ENCODE measurements at regions not wholly inside any gene's neighbourhood (a gene's known extent, or its start where the extent isn't known, plus 50 kb on each side); places are given as distances from the start of the nearest gene placed in this dataset.
"Not testable (repeated sequence)": the region's sequence is repeated elsewhere in the genome, so short reads cannot be mapped to it uniquely, and the experiment has no call there.

DNA sequence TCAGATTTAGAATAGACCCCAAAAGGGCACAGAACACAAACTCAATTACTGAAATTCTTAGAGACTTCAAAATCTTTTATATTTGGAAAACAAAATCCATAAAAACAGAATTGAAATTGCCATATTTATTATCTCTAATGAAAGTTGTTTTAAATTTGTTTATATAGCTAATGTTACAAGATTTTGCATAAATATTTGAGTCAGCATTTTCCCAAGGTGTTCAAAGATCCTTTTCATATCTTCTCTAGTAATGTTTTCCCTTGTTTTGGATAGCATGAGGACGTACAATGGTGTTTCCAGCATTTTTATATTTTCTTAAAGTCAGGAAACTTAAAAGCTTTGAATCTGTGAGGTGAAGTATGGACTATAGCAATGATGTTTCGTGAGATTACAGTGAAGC is 235.2 kb upstream of the EPHA7 start:
- H3K4me2 ChIP-seq (ENCODE audit: low read depth, low read length, poor library complexity, severe bottlenecking), result no peak overlapping the region
- H3K9me3 ChIP-seq (ENCODE audit: low read length), result peaks cover 23% of the 10 kb centered on the region
- no peaks in the 10 kb centered on the region for H3K36me3 ChIP-seq (ENCODE audit: insufficient read depth, low read length)
- no peaks in the 10 kb centered on the region for H3K27me3 ChIP-seq (ENCODE audit: low read length)
- no peak for DNase-seq
- no peak overlapping the region for H3K4me3 ChIP-seq (ENCODE audit: low read length)
- no peaks in the 10 kb centered on the region for H4K20me1 ChIP-seq (ENCODE audit: insufficient read depth, low read depth, low read length)
- H3K27ac ChIP-seq (ENCODE audit: low read length), result no peak overlapping the region
- H2AFZ ChIP-seq (ENCODE audit: low read length), result no peak overlapping the region
- H3K4me1 ChIP-seq (ENCODE audit: low read length), result no peaks in the 10 kb centered on the region
- no peak overlapping the region for H3K9ac ChIP-seq (ENCODE audit: low read length)
- H3K9me2 ChIP-seq (replicated peaks; ENCODE audit: insufficient read depth, low read length), result no peaks in the 10 kb centered on the region
- no peaks in the 10 kb centered on the region for H3K79me2 ChIP-seq (ENCODE audit: low read length)

DNA sequence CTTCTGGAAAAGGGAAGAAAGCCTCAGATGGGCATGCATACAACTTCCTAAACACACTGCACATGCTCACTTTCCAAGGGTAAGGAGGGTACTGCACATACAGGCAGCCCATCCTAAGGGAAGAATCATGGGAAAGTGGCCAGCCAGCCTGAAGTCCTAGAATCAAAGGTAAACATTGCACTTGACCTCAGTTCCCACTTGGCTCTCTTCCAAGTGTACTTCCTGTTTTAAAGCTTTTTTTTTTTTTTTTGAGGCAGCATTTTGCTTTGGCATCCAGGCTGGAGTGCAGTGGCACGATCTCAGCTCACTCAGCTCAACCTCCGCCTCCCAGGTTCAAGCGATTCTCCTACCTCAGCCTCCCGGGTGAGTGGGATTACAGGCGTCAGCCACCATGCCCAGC is 225.3 kb upstream of the EPHA7 start:
- Histone ChIP-seq H3K36me3 (ENCODE audit: insufficient read depth, low read length) (no peaks in the 10 kb centered on the region), H3K79me2 (ENCODE audit: low read length) (no peaks in the 10 kb centered on the region), H3K9ac (ENCODE audit: low read length) (no peak overlapping the region), H3K4me1 (ENCODE audit: low read length) (no peaks in the 10 kb centered on the region), H3K9me3 (ENCODE audit: low read length) (peaks cover 30% of the 10 kb centered on the region), H3K4me3 (ENCODE audit: low read length) (no peak overlapping the region), H4K20me1 (ENCODE audit: insufficient read depth, low read depth, low read length) (no peaks in the 10 kb centered on the region), H3K27me3 (ENCODE audit: low read length) (no peaks in the 10 kb centered on the region), H3K4me2 (ENCODE audit: low read depth, low read length, poor library complexity, severe bottlenecking) (no peak overlapping the region), H3K27ac (ENCODE audit: low read length) (no peak overlapping the region), H3K9me2 (replicated peaks; ENCODE audit: insufficient read depth, low read length) (no peaks in the 10 kb centered on the region), H2AFZ (ENCODE audit: low read length) (no peak overlapping the region)
- no peak for DNase-seq

DNA sequence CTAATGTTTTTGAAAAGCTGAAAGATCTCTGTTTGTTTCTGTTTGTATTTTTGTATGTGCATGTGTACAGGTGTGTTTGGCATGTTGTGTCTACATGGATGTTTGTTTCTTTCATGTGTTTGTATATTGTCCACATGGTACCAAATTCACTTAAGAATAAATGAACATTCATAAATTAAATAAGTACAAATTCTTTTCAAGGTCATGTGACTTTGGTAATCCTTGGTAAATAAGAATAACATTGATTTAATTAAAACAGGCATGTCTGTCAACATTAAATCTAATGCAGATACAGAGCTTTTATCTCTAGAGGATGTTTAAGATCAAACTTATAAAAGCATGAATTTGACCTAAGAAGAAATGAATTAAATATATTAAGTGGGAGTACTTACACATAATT is 219.8 kb upstream of the EPHA7 start:
- Histone ChIP-seq H3K27ac (ENCODE audit: low read length) (no peak overlapping the region), H3K27me3 (ENCODE audit: low read length) (no peaks in the 10 kb centered on the region), H4K20me1 (ENCODE audit: insufficient read depth, low read depth, low read length) (no peaks in the 10 kb centered on the region), H3K9me2 (replicated peaks; ENCODE audit: insufficient read depth, low read length) (no peaks in the 10 kb centered on the region), H3K36me3 (ENCODE audit: insufficient read depth, low read length) (no peaks in the 10 kb centered on the region), H3K79me2 (ENCODE audit: low read length) (no peaks in the 10 kb centered on the region), H3K9me3 (ENCODE audit: low read length) (peaks cover 25% of the 10 kb centered on the region), H3K4me1 (ENCODE audit: low read length) (no peaks in the 10 kb centered on the region), H2AFZ (ENCODE audit: low read length) (no peak overlapping the region), H3K4me3 (ENCODE audit: low read length) (no peak overlapping the region), H3K4me2 (ENCODE audit: low read depth, low read length, poor library complexity, severe bottlenecking) (no peak overlapping the region), H3K9ac (ENCODE audit: low read length) (no peak overlapping the region)
- no peak for DNase-seq

DNA sequence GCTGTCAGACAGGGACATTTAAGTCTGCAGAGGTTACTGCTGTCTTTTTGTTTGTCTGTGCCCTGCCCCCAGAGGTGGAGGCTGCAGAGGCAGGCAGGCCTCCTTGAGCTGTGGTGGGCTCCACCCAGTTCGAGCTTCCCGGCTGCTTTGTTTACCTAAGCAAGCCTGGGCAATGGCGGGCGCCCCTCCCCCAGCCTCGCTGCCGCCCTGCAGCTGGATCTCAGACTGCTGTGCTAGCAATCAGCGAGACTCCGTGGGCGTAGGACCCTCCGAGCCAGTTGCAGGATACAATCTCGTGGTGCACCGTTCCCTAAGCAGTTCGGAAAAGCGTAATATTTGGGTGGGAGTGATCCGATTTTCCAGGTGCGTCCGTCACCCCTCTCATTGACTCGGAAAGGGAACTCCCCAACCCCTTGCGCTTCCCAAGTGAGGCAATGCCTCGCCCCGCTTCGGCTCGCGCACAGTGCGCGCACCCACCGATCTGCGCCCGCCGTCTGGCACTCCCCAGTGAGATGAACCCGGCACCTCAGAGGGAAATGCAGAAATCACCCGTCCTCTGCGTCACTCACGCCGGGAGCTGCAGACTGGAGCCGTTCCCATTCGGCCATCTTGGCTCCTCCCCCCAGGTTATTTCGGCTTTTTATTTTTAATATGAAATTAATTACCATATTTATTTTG is 217.8 kb upstream of the EPHA7 start:
- H3K9me3 ChIP-seq (ENCODE audit: low read length), result peaks cover 12% of the 10 kb centered on the region

DNA sequence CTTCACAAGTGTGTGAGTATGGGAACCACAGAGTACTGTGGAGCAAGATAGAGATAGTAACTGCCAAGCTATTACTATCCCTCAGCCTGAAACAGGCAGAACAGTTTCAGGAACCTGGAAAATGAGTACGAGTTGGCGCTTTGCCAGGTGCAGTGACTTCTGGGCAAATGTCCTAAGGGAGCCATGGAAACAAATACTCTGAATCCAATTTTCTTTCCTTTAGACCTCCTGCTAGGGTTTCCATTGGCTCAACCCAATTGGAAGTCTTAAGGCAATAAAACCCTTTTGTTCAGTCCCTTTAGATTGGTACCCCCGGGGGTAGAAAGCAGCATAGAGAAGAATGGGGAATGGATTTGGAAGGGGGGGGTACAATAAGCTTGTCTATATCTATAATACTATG is 205.0 kb upstream of the EPHA7 start:
- Histone ChIP-seq H3K9me2 (replicated peaks; ENCODE audit: insufficient read depth, low read length) (no peaks in the 10 kb centered on the region), H3K36me3 (ENCODE audit: insufficient read depth, low read length) (no peaks in the 10 kb centered on the region), H2AFZ (ENCODE audit: low read length) (no peak overlapping the region), H4K20me1 (ENCODE audit: insufficient read depth, low read depth, low read length) (no peaks in the 10 kb centered on the region), H3K4me2 (ENCODE audit: low read depth, low read length, poor library complexity, severe bottlenecking) (no peak overlapping the region), H3K9me3 (ENCODE audit: low read length) (peaks cover 25% of the 10 kb centered on the region), H3K9ac (ENCODE audit: low read length) (no peak overlapping the region), H3K27me3 (ENCODE audit: low read length) (no peaks in the 10 kb centered on the region), H3K4me3 (ENCODE audit: low read length) (no peak overlapping the region), H3K79me2 (ENCODE audit: low read length) (no peaks in the 10 kb centered on the region), H3K27ac (ENCODE audit: low read length) (no peak overlapping the region), H3K4me1 (ENCODE audit: low read length) (no peaks in the 10 kb centered on the region)
- no peak for DNase-seq

More for the DNA sequence above, 217.8 kb upstream of the EPHA7 start:
- H3K9ac ChIP-seq (ENCODE audit: low read length); H3K4me1 ChIP-seq (ENCODE audit: low read length); H2AFZ ChIP-seq (ENCODE audit: low read length); H3K36me3 ChIP-seq (ENCODE audit: insufficient read depth, low read length); H3K27ac ChIP-seq (ENCODE audit: low read length); H3K9me2 ChIP-seq (replicated peaks; ENCODE audit: insufficient read depth, low read length); H3K79me2 ChIP-seq (ENCODE audit: low read length); H3K4me3 ChIP-seq (ENCODE audit: low read length); H4K20me1 ChIP-seq (ENCODE audit: insufficient read depth, low read depth, low read length); H3K27me3 ChIP-seq (ENCODE audit: low read length); DNase-seq; H3K4me2 ChIP-seq (ENCODE audit: low read depth, low read length, poor library complexity, severe bottlenecking): not testable (repeated sequence)

DNA sequence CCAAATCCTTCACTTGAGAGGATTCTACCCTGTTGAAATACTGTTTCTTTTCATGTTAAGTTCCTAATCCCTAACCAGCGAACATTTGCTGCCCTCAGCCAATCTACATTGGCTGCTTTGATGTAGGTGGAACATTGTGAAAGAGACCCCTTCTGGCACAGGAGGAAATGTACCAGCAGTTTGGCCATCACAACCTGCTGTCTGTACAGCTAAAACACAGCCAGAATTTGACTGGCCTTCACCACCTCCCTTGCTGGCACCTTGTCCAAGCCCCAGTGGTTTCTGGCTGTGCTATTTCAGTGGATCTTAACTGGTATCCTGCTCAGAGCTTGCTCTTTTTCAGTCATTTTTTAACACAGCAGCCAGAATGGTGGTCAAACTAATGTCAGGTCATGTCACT is 202.1 kb upstream of the EPHA7 start:
- DNase-seq, result no peak

DNA sequence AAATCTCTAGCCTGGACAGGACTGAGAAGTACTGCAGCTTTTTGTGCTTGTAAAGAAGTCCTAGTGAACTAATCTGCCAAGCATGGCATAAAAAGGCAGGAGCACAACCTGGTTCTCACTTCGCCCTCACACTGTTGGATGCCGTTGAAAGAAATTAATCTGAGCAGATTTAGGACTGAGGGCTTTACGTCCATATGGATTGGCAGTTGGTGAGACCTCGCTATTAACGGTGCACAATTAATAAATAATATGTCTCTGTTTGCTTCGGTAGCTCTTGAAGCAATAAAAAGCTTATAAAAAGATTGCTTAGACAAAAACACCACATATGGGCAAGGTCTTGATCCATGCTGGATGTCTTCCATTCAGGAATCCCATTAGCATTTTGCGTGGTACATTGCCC is 185.6 kb upstream of the EPHA7 start:
- Histone ChIP-seq H3K9ac (ENCODE audit: low read length) (no peak overlapping the region), H3K9me3 (ENCODE audit: low read length) (peaks cover 18% of the 10 kb centered on the region; the same call in 1 of the 2 replicates), H3K36me3 (ENCODE audit: insufficient read depth, low read length) (no peaks in the 10 kb centered on the region), H3K79me2 (ENCODE audit: low read length) (no peaks in the 10 kb centered on the region), H3K27ac (ENCODE audit: low read length) (no peak overlapping the region), H4K20me1 (ENCODE audit: insufficient read depth, low read depth, low read length) (no peaks in the 10 kb centered on the region), H3K4me1 (ENCODE audit: low read length) (no peaks in the 10 kb centered on the region), H3K27me3 (ENCODE audit: low read length) (no peaks in the 10 kb centered on the region), H3K9me2 (replicated peaks; ENCODE audit: insufficient read depth, low read length) (no peaks in the 10 kb centered on the region), H3K4me3 (ENCODE audit: low read length) (no peak overlapping the region), H3K4me2 (ENCODE audit: low read depth, low read length, poor library complexity, severe bottlenecking) (no peak overlapping the region), H2AFZ (ENCODE audit: low read length) (no peak overlapping the region)
- no peak for DNase-seq

More for the DNA sequence above, 202.1 kb upstream of the EPHA7 start:
- Histone ChIP-seq H3K9me3 (ENCODE audit: low read length) (peaks cover 21% of the 10 kb centered on the region), H3K9me2 (replicated peaks; ENCODE audit: insufficient read depth, low read length) (no peaks in the 10 kb centered on the region), H3K4me2 (ENCODE audit: low read depth, low read length, poor library complexity, severe bottlenecking) (no peak overlapping the region), H3K4me3 (ENCODE audit: low read length) (no peak overlapping the region), H3K9ac (ENCODE audit: low read length) (no peak overlapping the region), H3K27me3 (ENCODE audit: low read length) (no peaks in the 10 kb centered on the region), H2AFZ (ENCODE audit: low read length) (no peak overlapping the region), H3K4me1 (ENCODE audit: low read length) (no peaks in the 10 kb centered on the region), H3K36me3 (ENCODE audit: insufficient read depth, low read length) (no peaks in the 10 kb centered on the region), H4K20me1 (ENCODE audit: insufficient read depth, low read depth, low read length) (no peaks in the 10 kb centered on the region), H3K79me2 (ENCODE audit: low read length) (no peaks in the 10 kb centered on the region), H3K27ac (ENCODE audit: low read length) (no peak overlapping the region)

DNA sequence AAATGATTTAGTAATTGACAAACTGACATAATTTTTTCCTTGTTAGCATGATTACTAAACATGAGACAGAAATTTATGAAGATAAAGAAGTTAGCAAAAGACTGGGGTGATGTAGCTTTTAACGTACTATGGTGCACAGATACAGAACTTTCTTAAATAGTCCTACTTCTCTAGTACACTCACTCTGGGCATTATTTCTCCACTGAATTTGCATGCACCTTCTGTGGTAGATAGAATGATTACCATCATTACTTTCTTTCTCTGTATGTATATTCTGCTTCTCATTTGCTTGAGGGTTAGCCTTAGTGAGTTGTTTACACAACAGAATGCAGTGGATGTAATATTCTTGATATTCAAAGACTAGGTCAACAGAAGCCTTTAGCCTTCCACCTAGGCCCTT is 173.1 kb upstream of the EPHA7 start:
- Histone ChIP-seq H2AFZ (ENCODE audit: low read length) (no peak overlapping the region), H3K9me3 (ENCODE audit: low read length) (peaks cover 38% of the 10 kb centered on the region), H3K27me3 (ENCODE audit: low read length) (no peaks in the 10 kb centered on the region), H3K9ac (ENCODE audit: low read length) (no peak overlapping the region), H3K9me2 (replicated peaks; ENCODE audit: insufficient read depth, low read length) (no peaks in the 10 kb centered on the region), H3K4me3 (ENCODE audit: low read length) (no peak overlapping the region), H3K36me3 (ENCODE audit: insufficient read depth, low read length) (no peaks in the 10 kb centered on the region), H3K4me1 (ENCODE audit: low read length) (no peaks in the 10 kb centered on the region), H3K27ac (ENCODE audit: low read length) (no peak overlapping the region), H3K4me2 (ENCODE audit: low read depth, low read length, poor library complexity, severe bottlenecking) (no peak overlapping the region), H4K20me1 (ENCODE audit: insufficient read depth, low read depth, low read length) (no peaks in the 10 kb centered on the region), H3K79me2 (ENCODE audit: low read length) (no peaks in the 10 kb centered on the region)
- DNase-seq, result no peak

DNA sequence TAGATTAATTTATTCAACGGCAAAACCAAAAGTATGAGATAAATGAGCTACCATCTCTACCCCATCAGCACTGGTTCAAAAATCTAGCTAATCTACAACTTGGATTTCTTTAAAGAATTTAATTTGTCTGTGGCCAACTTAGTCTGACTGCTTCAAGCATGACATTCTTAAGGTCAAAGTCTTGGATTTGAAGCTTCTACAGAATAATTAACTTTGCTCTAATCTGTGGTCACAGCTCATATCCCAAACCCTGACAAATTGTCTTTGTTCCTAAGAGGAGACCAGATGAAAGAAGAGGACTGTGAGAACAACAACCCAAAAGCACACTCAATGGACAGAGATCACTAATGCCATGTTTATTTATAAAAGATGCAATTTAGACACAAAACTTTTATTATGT is 166.9 kb upstream of the EPHA7 start:
- H3K4me1 ChIP-seq (ENCODE audit: low read length), result no peaks in the 10 kb centered on the region
- H3K9ac ChIP-seq (ENCODE audit: low read length), result no peak overlapping the region
- H3K27ac ChIP-seq (ENCODE audit: low read length), result no peak overlapping the region
- H4K20me1 ChIP-seq (ENCODE audit: insufficient read depth, low read depth, low read length), result no peaks in the 10 kb centered on the region
- H3K4me2 ChIP-seq (ENCODE audit: low read depth, low read length, poor library complexity, severe bottlenecking), result no peak overlapping the region
- no peaks in the 10 kb centered on the region for H3K36me3 ChIP-seq (ENCODE audit: insufficient read depth, low read length)
- no peaks in the 10 kb centered on the region for H3K79me2 ChIP-seq (ENCODE audit: low read length)
- DNase-seq, result no peak
- H3K27me3 ChIP-seq (ENCODE audit: low read length), result no peaks in the 10 kb centered on the region
- peaks cover 14% of the 10 kb centered on the region for H3K9me3 ChIP-seq (ENCODE audit: low read length)
- no peaks in the 10 kb centered on the region for H3K9me2 ChIP-seq (replicated peaks; ENCODE audit: insufficient read depth, low read length)
- no peak overlapping the region for H2AFZ ChIP-seq (ENCODE audit: low read length)
- H3K4me3 ChIP-seq (ENCODE audit: low read length), result no peak overlapping the region

All from Karpas-422 (cell line).